ENCODE measurements at regions not wholly inside any gene's neighbourhood (a gene's known extent, or its start where the extent isn't known, plus 50 kb on each side); places are given as distances from the start of the nearest gene placed in this dataset.

GRCh38 chr10:120971671-120972070 lies 120.5 kb downstream of the WDR11 start:
- no peak for TF ChIP-seq POLR2A (IDR thresholded peaks at IDR 0.05)
- TF ChIP-seq, protein P1, sequence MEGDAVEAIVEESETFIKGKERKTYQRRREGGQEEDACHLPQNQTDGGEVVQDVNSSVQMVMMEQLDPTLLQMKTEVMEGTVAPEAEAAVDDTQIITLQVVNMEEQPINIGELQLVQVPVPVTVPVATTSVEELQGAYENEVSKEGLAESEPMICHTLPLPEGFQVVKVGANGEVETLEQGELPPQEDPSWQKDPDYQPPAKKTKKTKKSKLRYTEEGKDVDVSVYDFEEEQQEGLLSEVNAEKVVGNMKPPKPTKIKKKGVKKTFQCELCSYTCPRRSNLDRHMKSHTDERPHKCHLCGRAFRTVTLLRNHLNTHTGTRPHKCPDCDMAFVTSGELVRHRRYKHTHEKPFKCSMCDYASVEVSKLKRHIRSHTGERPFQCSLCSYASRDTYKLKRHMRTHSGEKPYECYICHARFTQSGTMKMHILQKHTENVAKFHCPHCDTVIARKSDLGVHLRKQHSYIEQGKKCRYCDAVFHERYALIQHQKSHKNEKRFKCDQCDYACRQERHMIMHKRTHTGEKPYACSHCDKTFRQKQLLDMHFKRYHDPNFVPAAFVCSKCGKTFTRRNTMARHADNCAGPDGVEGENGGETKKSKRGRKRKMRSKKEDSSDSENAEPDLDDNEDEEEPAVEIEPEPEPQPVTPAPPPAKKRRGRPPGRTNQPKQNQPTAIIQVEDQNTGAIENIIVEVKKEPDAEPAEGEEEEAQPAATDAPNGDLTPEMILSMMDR (IDR thresholded peaks at IDR 0.05): no peak
